HFF-Myc (cell line): ENCODE measurements at regions not wholly inside any gene's neighbourhood (a gene's known extent, or its start where the extent isn't known, plus 50 kb on each side); places are given as distances from the start of the nearest gene placed in this dataset.

Experiments
- DNase-seq: peaks from one replicate; pipeline ENCODE4 v3.0.0-alpha.2; 2011; ENCODE audit warnings: low read depth; ENCODE audit errors: extremely low read depth
- H3K4me3 ChIP-seq: replicated peaks from 2 replicates; pipeline ENCODE4 v1.5.1; 2011; ENCODE audit warnings: low read depth, mild to moderate bottlenecking, control low read depth, low read length
- CTCF ChIP-seq: IDR thresholded peaks from 2 replicates; pipeline ENCODE4 v1.5.1; 2012; ENCODE audit warnings: mild to moderate bottlenecking, low read depth, low read length, control low read depth; ENCODE audit errors: missing control alignments

- H3K4me3 ChIP-seq, result no peak overlapping the region
- DNase-seq, result no peak
Measured at GRCh38 chrX:131907488-131908314, 115.4 kb upstream of the STK26 start.

GRCh38 chrX:131910586-131910985 lies 112.5 kb upstream of the STK26 start:
- no peak for DNase-seq
- no peak for TF ChIP-seq CTCF
- no peak overlapping the region for H3K4me3 ChIP-seq

More at GRCh38 chrX:131907488-131908314, 115.4 kb upstream of the STK26 start:
- TF ChIP-seq CTCF, result no peak

GRCh38 chrX:131915488-131915887 lies 107.6 kb upstream of the STK26 start:
- TF ChIP-seq CTCF, result no peak
- no peak for DNase-seq
- H3K4me3 ChIP-seq, result no peak overlapping the region

GRCh38 chrX:131917588-131917987 lies 105.5 kb upstream of the STK26 start:
- TF ChIP-seq CTCF, result no peak
- no peak overlapping the region for H3K4me3 ChIP-seq
- DNase-seq, result no peak

- H3K4me3 ChIP-seq, result no peak overlapping the region
- no peak for TF ChIP-seq CTCF
- no peak for DNase-seq
Measured at GRCh38 chrX:131918839-131919238, 104.3 kb upstream of the STK26 start.

GRCh38 chrX:131923614-131924250 lies 99.4 kb upstream of the STK26 start:
- no peak for TF ChIP-seq CTCF
- no peak for DNase-seq
- H3K4me3 ChIP-seq, result no peak overlapping the region
